Stimulated activated CD4-positive, alpha-beta T cell treated with anti-CD3 and anti-CD28 coated beads, Interleukin-2, amount 100 ng/mL, for 48 hours (primary cell): ENCODE measurements at regions not wholly inside any gene's neighbourhood (a gene's known extent, or its start where the extent isn't known, plus 50 kb on each side); places are given as distances from the start of the nearest gene placed in this dataset.

Experiments
- DNase-seq, 2 donors: peaks; one replicate each; pipeline ENCODE4 v3.0.0-alpha.2; 2020

- DNase-seq: no peak
These were observed 186.7 kb downstream of the RFC3 start for GRCh38 chr13:34004676-34005075.

GRCh38 chr13:34006011-34006410 is 188.1 kb downstream of the RFC3 start:
- no peak for DNase-seq

GRCh38 chr13:34011552-34012085 is 193.7 kb downstream of the RFC3 start:
- DNase-seq: no peak

GRCh38 chr13:34012382-34012781 is 194.4 kb downstream of the RFC3 start:
- DNase-seq: no peak

- DNase-seq: no peak
These were observed 195.1 kb downstream of the RFC3 start for GRCh38 chr13:34013061-34013460.

GRCh38 chr13:34017231-34017630 is 199.3 kb downstream of the RFC3 start:
- DNase-seq: no peak

- no peak for DNase-seq
These were observed 201.9 kb downstream of the RFC3 start for GRCh38 chr13:34019870-34020269.

GRCh38 chr13:34020388-34020787 is 202.4 kb downstream of the RFC3 start:
- no peak for DNase-seq

- DNase-seq: no peak
These were observed 203.7 kb downstream of the RFC3 start for GRCh38 chr13:34021619-34022018.

- DNase-seq: no peak
These were observed 207.8 kb downstream of the RFC3 start for GRCh38 chr13:34025746-34026145.

GRCh38 chr13:34026308-34026707 is 208.4 kb downstream of the RFC3 start:
- DNase-seq: no peak

GRCh38 chr13:34028496-34029442 is 210.8 kb downstream of the RFC3 start:
- DNase-seq: no peak

- DNase-seq: no peak
These were observed 212.8 kb downstream of the RFC3 start for GRCh38 chr13:34030782-34031181.

GRCh38 chr13:34031610-34032009 is 213.7 kb downstream of the RFC3 start:
- no peak for DNase-seq

- DNase-seq: no peak
These were observed 216.5 kb downstream of the RFC3 start for GRCh38 chr13:34034411-34034810.

- DNase-seq: no peak
These were observed 217.2 kb downstream of the RFC3 start for GRCh38 chr13:34035178-34035577.

- no peak for DNase-seq
These were observed 217.9 kb downstream of the RFC3 start for GRCh38 chr13:34035676-34036325.

GRCh38 chr13:34037636-34038540 is 219.9 kb downstream of the RFC3 start:
- DNase-seq: no peak

- DNase-seq: no peak
These were observed 220.7 kb downstream of the RFC3 start for GRCh38 chr13:34038541-34039068.

GRCh38 chr13:34039678-34040077 is 221.7 kb downstream of the RFC3 start:
- DNase-seq: no peak

GRCh38 chr13:34040863-34041262 is 222.9 kb downstream of the RFC3 start:
- DNase-seq: no peak

GRCh38 chr13:34044041-34044440 is 226.1 kb downstream of the RFC3 start:
- no peak for DNase-seq

GRCh38 chr13:34044660-34045080 is 226.7 kb downstream of the RFC3 start:
- DNase-seq: no peak
